Suprapubic skin (tissue), 4 donors: ENCODE measurements at regions not wholly inside any gene's neighbourhood (a gene's known extent, or its start where the extent isn't known, plus 50 kb on each side); places are given as distances from the start of the nearest gene placed in this dataset.

Source experiments
- CTCF ChIP-seq, 2 donors: fragments of 200-600 bp in 1 of 2; fragments of 450-650 bp in 1 of 2; sonication (generic) in 1 of 2; IDR thresholded peaks; one replicate each; pipeline ENCODE4 v1.5.1; 2016 to 2019; ENCODE audit warnings: antibody characterized with exemption in 2 of 2, mild to moderate bottlenecking in 1 of 2, moderate library complexity in 1 of 2
- EP300 ChIP-seq: sonication (generic); formaldehyde crosslinking; IDR thresholded peaks from one replicate; pipeline ENCODE4 v1.6.1; 2017; ENCODE audit warnings: antibody characterized with exemption
- POLR2A ChIP-seq, 2 donors: fragments of 450-650 bp; IDR thresholded peaks; one replicate each; pipeline ENCODE4 v1.6.1; 2017; ENCODE audit warnings: antibody characterized with exemption in 2 of 2, mild to moderate bottlenecking in 2 of 2, moderate library complexity in 2 of 2
- POLR2AphosphoS5 ChIP-seq, 3 donors: sonication (generic); formaldehyde crosslinking; IDR thresholded peaks; one replicate each; pipeline ENCODE4 v1.6.1; 2017; ENCODE audit warnings: antibody characterized with exemption in 3 of 3

- no peak for TF ChIP-seq POLR2A (IDR thresholded peaks at IDR 0.05)
- TF ChIP-seq CTCF (IDR thresholded peaks at IDR 0.05): no peak
- TF ChIP-seq EP300: no peak
- TF ChIP-seq POLR2AphosphoS5 (IDR thresholded peaks at IDR 0.05): no peak
Observed at GRCh38 chr5:73256012-73256411, 83.0 kb downstream of the TMEM174 start.
